ENCODE measurements at regions not wholly inside any gene's neighbourhood (a gene's known extent, or its start where the extent isn't known, plus 50 kb on each side); places are given as distances from the start of the nearest gene placed in this dataset.

GRCh38 chr11:128246364-128246801 lies 341.0 kb downstream of the ETS1 start:
- Mint-ChIP-seq H3K9me3 (ENCODE audit: insufficient read depth) (no peaks in the 10 kb centered on the region), H3K27ac (no peak overlapping the region), H3K27me3 (no peaks in the 10 kb centered on the region), H3K4me3 (no peak overlapping the region), H3K4me1 (no peaks in the 10 kb centered on the region)
- ChIA-PET POLR2A (no interaction called here), CTCF (interaction anchor here (0.8 kb wide), 1 partner anchor 16 kb away, joined by 3 read pairs; no protein-coding TSS in a partner anchor)
- H3K79me2 ChIP-seq (ENCODE audit: control insufficient read depth, insufficient read depth, low read length) = no peaks in the 10 kb centered on the region
- H2AFZ ChIP-seq (ENCODE audit: insufficient read depth, low read depth, low read length, poor library complexity, severe bottlenecking) = no peak overlapping the region
- ATAC-seq (ENCODE audit: low read depth) = no peak
- H3K27me3 ChIP-seq (replicated peaks in 1 of 4; ENCODE audit: control extremely low read depth in 1 of 4, control insufficient read depth in 3 of 4, insufficient read depth in 4 of 4, low read length in 3 of 4) = no peaks in the 10 kb centered on the region
- H4K20me1 ChIP-seq (ENCODE audit: control insufficient read depth, insufficient read depth, low read length, poor library complexity, severe bottlenecking) = no peaks in the 10 kb centered on the region
- no peak overlapping the region for H3K9ac ChIP-seq (ENCODE audit: low read length)
- TF ChIP-seq, protein P1, sequence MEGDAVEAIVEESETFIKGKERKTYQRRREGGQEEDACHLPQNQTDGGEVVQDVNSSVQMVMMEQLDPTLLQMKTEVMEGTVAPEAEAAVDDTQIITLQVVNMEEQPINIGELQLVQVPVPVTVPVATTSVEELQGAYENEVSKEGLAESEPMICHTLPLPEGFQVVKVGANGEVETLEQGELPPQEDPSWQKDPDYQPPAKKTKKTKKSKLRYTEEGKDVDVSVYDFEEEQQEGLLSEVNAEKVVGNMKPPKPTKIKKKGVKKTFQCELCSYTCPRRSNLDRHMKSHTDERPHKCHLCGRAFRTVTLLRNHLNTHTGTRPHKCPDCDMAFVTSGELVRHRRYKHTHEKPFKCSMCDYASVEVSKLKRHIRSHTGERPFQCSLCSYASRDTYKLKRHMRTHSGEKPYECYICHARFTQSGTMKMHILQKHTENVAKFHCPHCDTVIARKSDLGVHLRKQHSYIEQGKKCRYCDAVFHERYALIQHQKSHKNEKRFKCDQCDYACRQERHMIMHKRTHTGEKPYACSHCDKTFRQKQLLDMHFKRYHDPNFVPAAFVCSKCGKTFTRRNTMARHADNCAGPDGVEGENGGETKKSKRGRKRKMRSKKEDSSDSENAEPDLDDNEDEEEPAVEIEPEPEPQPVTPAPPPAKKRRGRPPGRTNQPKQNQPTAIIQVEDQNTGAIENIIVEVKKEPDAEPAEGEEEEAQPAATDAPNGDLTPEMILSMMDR (IDR thresholded peaks at IDR 0.05) = no peak
- no peak for TF ChIP-seq EZH2 (IDR thresholded peaks at IDR 0.05; ENCODE audit: borderline replicate concordance, insufficient read depth, low read depth, low read length, poor library complexity, severe bottlenecking)
- no peaks in the 10 kb centered on the region for H3K36me3 ChIP-seq (replicated peaks in 1 of 2; ENCODE audit: control extremely low read depth in 1 of 2, control insufficient read depth in 1 of 2, extremely low read depth in 1 of 2, insufficient read depth in 2 of 2, low read length in 1 of 2)
- WGBS (ENCODE audit: insufficient coverage) = 100% methylated on average over 4 of the region's 8 CpGs
- H3K4me1 ChIP-seq (ENCODE audit: control insufficient read depth in 2 of 2, insufficient read depth in 2 of 2, low read length in 2 of 2) = no peaks in the 10 kb centered on the region
- no peak for DNase-seq
- H3K4me3 ChIP-seq (ENCODE audit: control extremely low read depth in 1 of 5, extremely low read depth in 1 of 5, insufficient read depth in 1 of 5, low read depth in 2 of 5, low read length in 4 of 5) = no peak overlapping the region
- peaks cover 0 to 7% (median 0%) of the 10 kb centered on the region in 3 donors for H3K9me3 ChIP-seq (ENCODE audit: control extremely low read depth in 1 of 3, control insufficient read depth in 2 of 3, insufficient read depth in 1 of 3, low read length in 2 of 3)
- H3K4me2 ChIP-seq (replicated peaks; ENCODE audit: low read depth, low read length, poor library complexity, severe bottlenecking) = no peak overlapping the region
- intact Hi-C loops (cut with micrococcal nuclease) = no loop called here
- H3K27ac ChIP-seq (ENCODE audit: low read length in 2 of 2) = no peak overlapping the region

DNA sequence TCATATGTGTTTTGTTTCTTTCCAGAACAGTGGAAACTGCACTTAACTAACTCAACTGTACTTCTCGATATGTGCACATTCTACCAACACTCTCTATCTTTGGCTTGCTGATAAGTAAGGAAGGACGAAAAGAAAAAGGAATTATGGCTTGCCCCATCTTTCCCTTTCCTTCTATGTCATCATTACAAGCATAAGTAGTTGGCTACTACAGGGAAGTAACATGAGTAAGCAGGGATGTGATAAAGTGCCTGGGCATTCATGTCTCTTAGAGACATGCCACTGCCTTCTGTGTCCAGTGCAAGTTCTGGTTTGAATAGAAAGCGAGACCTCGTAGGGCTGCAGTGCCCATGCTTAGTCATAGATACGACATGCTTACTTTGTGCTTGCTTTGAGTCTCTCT lies 342.5 kb downstream of the ETS1 start:
- H3K4me1 ChIP-seq (ENCODE audit: control insufficient read depth in 2 of 2, insufficient read depth in 2 of 2, low read length in 2 of 2) = no peaks in the 10 kb centered on the region
- ATAC-seq (ENCODE audit: low read depth) = no peak

More for the DNA sequence above, 342.5 kb downstream of the ETS1 start:
- WGBS (ENCODE audit: insufficient coverage) = 100% methylated on average over 3 of the region's 5 CpGs
- Histone ChIP-seq H3K9ac (ENCODE audit: low read length) (no peak overlapping the region), H3K27ac (ENCODE audit: low read length in 2 of 2) (no peak overlapping the region), H3K9me3 (ENCODE audit: control extremely low read depth in 1 of 3, control insufficient read depth in 2 of 3, insufficient read depth in 1 of 3, low read length in 2 of 3) (peaks cover 0 to 7% (median 0%) of the 10 kb centered on the region in 3 donors), H3K27me3 (replicated peaks in 1 of 4; ENCODE audit: control extremely low read depth in 1 of 4, control insufficient read depth in 3 of 4, insufficient read depth in 4 of 4, low read length in 3 of 4) (no peaks in the 10 kb centered on the region), H2AFZ (ENCODE audit: insufficient read depth, low read depth, low read length, poor library complexity, severe bottlenecking) (no peak overlapping the region), H3K79me2 (ENCODE audit: control insufficient read depth, insufficient read depth, low read length) (no peaks in the 10 kb centered on the region), H4K20me1 (ENCODE audit: control insufficient read depth, insufficient read depth, low read length, poor library complexity, severe bottlenecking) (no peaks in the 10 kb centered on the region), H3K4me2 (replicated peaks; ENCODE audit: low read depth, low read length, poor library complexity, severe bottlenecking) (no peak overlapping the region), H3K36me3 (replicated peaks in 1 of 2; ENCODE audit: control extremely low read depth in 1 of 2, control insufficient read depth in 1 of 2, extremely low read depth in 1 of 2, insufficient read depth in 2 of 2, low read length in 1 of 2) (no peaks in the 10 kb centered on the region), H3K4me3 (ENCODE audit: control extremely low read depth in 1 of 5, extremely low read depth in 1 of 5, insufficient read depth in 1 of 5, low read depth in 2 of 5, low read length in 4 of 5) (no peak overlapping the region)
- H3K9me3 Mint-ChIP-seq (ENCODE audit: insufficient read depth) = no peaks in the 10 kb centered on the region
- H3K27me3 Mint-ChIP-seq = no peaks in the 10 kb centered on the region
- no peaks in the 10 kb centered on the region for H3K4me1 Mint-ChIP-seq
- POLR2A ChIA-PET = no interaction called here
- H3K4me3 Mint-ChIP-seq = no peak overlapping the region
- intact Hi-C loops (cut with micrococcal nuclease) = no loop called here
- no peak for TF ChIP-seq EZH2 (IDR thresholded peaks at IDR 0.05; ENCODE audit: borderline replicate concordance, insufficient read depth, low read depth, low read length, poor library complexity, severe bottlenecking)
- TF ChIP-seq, protein P1 (IDR thresholded peaks at IDR 0.05) = no peak
- no peak for DNase-seq
- no peak overlapping the region for H3K27ac Mint-ChIP-seq
- CTCF ChIA-PET = no interaction called here

All from B cell (primary cell).